ENCODE measurements at regions not wholly inside any gene's neighbourhood (a gene's known extent, or its start where the extent isn't known, plus 50 kb on each side); places are given as distances from the start of the nearest gene placed in this dataset.

- TF ChIP-seq POLR2A (IDR thresholded peaks at IDR 0.05; ENCODE audit: low read depth, low read length): no peak
- TF ChIP-seq TAF1 (IDR thresholded peaks at IDR 0.05; ENCODE audit: low read depth, low read length): no peak
- TF ChIP-seq POLR2AphosphoS5 (IDR thresholded peaks at IDR 0.05; ENCODE audit: low read depth, low read length): no peak
- no peak for TF ChIP-seq SPI1 (IDR thresholded peaks at IDR 0.05; ENCODE audit: low read depth, low read length)
These were observed 120.5 kb upstream of the SCN7A start for GRCh38 chr2:166614503-166614902.

Data from GM12891 (cell line).